ENCODE measurements at regions not wholly inside any gene's neighbourhood (a gene's known extent, or its start where the extent isn't known, plus 50 kb on each side); places are given as distances from the start of the nearest gene placed in this dataset.

DNA sequence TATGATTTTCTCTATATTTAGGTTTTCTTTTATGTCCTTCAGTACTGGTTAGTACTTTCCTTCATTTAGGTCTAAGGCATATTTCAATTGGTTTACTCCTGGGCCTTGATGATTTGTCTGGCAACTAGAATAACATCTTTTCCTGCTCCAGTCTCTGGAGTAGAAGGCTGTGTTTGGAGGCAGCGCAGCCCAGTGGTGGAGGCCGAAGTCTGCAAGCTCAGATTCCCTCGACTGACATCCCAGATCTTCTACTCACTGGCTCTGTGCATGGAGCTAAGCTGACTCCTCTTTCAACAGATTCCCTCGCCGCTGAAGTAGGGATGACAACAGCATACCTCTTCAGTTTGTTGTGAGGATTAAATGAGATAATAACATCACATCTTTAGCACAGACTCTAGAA is 141.0 kb downstream of the RAP2A start (continued):
- TF ChIP-seq, protein P1, sequence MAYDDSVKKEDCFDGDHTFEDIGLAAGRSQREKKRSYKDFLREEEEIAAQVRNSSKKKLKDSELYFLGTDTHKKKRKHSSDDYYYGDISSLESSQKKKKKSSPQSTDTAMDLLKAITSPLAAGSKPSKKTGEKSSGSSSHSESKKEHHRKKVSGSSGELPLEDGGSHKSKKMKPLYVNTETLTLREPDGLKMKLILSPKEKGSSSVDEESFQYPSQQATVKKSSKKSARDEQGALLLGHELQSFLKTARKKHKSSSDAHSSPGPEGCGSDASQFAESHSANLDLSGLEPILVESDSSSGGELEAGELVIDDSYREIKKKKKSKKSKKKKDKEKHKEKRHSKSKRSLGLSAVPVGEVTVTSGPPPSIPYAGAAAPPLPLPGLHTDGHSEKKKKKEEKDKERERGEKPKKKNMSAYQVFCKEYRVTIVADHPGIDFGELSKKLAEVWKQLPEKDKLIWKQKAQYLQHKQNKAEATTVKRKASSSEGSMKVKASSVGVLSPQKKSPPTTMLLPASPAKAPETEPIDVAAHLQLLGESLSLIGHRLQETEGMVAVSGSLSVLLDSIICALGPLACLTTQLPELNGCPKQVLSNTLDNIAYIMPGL (CRISPR knock-in tag; IDR thresholded peaks at IDR 0.05; ENCODE audit: borderline replicate concordance in 1 of 2, low read depth in 1 of 2): peak in 1 of 2 experiments; percentile 26; a peak in 1 of 4 replicates
- peak; percentile 41; the same call in 1 of the 2 replicates for TF ChIP-seq SALL1 (CRISPR knock-in tag; IDR thresholded peaks at IDR 0.05)
- 0 out of 2 replicates have a peak, but pooled peaks have one; percentile 31 for TF ChIP-seq IRF2 (CRISPR knock-in tag; IDR thresholded peaks at IDR 0.05)
- no peak for TF ChIP-seq ZFYVE20 (CRISPR knock-in tag; IDR thresholded peaks at IDR 0.05; ENCODE audit: borderline replicate concordance, low read depth)
- no peak for TF ChIP-seq ZNF530 (CRISPR knock-in tag; IDR thresholded peaks at IDR 0.05; ENCODE audit: low read depth)
- no peak for TF ChIP-seq ZNF136 (CRISPR knock-in tag; IDR thresholded peaks at IDR 0.05; ENCODE audit: low read depth)
- TF ChIP-seq NR2F6 (IDR thresholded peaks at IDR 0.05): no peak
- TF ChIP-seq NR2F6 (CRISPR knock-in tag; IDR thresholded peaks at IDR 0.05): no peak
- no peak for TF ChIP-seq ZNF784 (CRISPR knock-in tag; IDR thresholded peaks at IDR 0.05; ENCODE audit: borderline replicate concordance)
- TF ChIP-seq RBFOX2 (IDR thresholded peaks at IDR 0.05; ENCODE audit: low read depth, low read length): no peak
- TF ChIP-seq POGZ (CRISPR knock-in tag; IDR thresholded peaks at IDR 0.05): no peak
- TF ChIP-seq ZNF7 (CRISPR knock-in tag; IDR thresholded peaks at IDR 0.05): no peak
- TF ChIP-seq, protein P2, sequence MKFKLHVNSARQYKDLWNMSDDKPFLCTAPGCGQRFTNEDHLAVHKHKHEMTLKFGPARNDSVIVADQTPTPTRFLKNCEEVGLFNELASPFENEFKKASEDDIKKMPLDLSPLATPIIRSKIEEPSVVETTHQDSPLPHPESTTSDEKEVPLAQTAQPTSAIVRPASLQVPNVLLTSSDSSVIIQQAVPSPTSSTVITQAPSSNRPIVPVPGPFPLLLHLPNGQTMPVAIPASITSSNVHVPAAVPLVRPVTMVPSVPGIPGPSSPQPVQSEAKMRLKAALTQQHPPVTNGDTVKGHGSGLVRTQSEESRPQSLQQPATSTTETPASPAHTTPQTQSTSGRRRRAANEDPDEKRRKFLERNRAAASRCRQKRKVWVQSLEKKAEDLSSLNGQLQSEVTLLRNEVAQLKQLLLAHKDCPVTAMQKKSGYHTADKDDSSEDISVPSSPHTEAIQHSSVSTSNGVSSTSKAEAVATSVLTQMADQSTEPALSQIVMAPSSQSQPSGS (CRISPR knock-in tag; IDR thresholded peaks at IDR 0.05): no peak
